ENCODE measurements at regions not wholly inside any gene's neighbourhood (a gene's known extent, or its start where the extent isn't known, plus 50 kb on each side); places are given as distances from the start of the nearest gene placed in this dataset.
"Not testable (repeated sequence)": the region's sequence is repeated elsewhere in the genome, so short reads cannot be mapped to it uniquely, and the experiment has no call there.

DNA sequence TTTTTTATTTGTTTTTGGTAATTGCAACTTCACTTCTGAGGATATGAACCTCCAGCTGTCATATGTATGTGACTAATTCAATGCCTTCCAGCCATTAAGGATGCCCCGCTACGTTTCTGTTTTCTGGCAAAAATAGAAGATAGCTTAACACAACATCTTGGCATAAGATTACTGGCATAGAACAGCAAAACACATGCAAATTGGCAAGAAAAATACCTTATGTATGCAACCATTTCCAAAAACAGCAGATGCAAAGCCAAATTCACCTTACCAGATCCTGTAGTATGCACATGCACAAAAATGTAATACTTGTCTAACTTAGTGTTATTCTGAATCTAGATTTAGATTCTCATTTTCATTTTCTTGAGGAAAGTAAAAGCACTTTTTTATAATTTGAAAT is 461.1 kb upstream of the CYLC2 start:
- Histone ChIP-seq H3K36me3 (ENCODE audit: insufficient read depth, low read length) (no peaks in the 10 kb centered on the region), H2AFZ (ENCODE audit: low read depth, low read length) (no peak overlapping the region), H3K9me3 (ENCODE audit: low read length) (no peaks in the 10 kb centered on the region), H3K4me1 (ENCODE audit: insufficient read depth, low read length) (no peaks in the 10 kb centered on the region), H3K27me3 (ENCODE audit: insufficient read depth, low read length) (no peaks in the 10 kb centered on the region), H3K4me3 (ENCODE audit: low read length) (no peak overlapping the region)

DNA sequence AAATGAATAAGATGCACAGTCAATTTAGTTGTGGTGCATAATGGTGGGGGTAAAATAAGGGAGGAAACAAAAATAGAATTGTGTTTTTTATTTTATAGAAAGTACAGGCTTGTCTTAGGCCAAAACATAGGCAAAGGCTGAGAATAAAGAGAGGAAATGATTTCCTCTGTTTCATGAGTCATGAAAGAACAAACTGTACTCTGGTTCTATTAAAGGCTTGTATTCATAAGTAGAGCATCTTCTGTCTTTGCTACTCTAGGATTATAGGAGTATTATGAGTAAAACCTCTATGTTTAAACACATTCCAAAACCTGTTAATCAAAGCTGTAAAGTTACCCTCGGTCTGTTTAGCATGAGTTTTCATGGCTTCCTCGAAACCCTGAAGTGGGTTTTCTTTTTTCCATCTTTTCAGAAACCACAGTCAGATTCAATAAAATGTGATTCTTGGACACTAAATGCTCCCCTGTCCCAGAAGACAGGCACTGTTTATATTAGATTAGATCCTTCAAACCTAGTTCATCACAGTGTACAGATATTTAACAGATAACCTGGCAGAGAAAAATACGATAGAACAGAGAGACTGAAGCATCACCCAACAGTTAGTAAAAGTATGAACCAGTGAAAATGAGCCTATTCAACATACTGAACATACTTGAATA is 473.9 kb upstream of the CYLC2 start:
- H3K36me3 ChIP-seq (ENCODE audit: insufficient read depth, low read length) = no peaks in the 10 kb centered on the region
- no peak overlapping the region for H2AFZ ChIP-seq (ENCODE audit: low read depth, low read length)
- no peaks in the 10 kb centered on the region for H3K9me3 ChIP-seq (ENCODE audit: low read length)
- H3K27me3 ChIP-seq (ENCODE audit: insufficient read depth, low read length) = no peaks in the 10 kb centered on the region
- no peak overlapping the region for H3K4me3 ChIP-seq (ENCODE audit: low read length)
- no peaks in the 10 kb centered on the region for H3K4me1 ChIP-seq (ENCODE audit: insufficient read depth, low read length)

DNA sequence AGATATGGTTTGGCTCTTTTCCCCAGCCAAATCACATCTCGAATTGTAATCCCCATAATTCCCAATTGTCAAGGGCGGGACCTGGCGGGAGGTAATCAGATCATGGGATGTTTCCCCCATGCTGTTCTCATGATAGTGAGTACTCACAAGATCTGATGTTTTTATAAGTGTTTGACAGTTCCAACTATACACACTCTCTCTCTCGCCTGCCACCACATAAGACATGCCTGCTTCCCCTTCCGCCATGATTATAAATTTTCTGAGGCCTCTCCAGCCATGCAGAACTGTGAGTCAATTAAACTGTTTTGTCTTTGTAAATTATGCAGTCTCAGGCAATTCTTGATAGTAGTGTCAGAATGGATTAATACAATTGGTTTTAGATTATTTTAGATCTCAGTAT is 475.7 kb upstream of the CYLC2 start:
- no peaks in the 10 kb centered on the region for H3K4me1 ChIP-seq (ENCODE audit: insufficient read depth, low read length)
- H3K27me3 ChIP-seq (ENCODE audit: insufficient read depth, low read length) = no peaks in the 10 kb centered on the region
- H2AFZ ChIP-seq (ENCODE audit: low read depth, low read length) = no peak overlapping the region
- no peak overlapping the region for H3K4me3 ChIP-seq (ENCODE audit: low read length)
- H3K9me3 ChIP-seq (ENCODE audit: low read length) = no peaks in the 10 kb centered on the region
- no peaks in the 10 kb centered on the region for H3K36me3 ChIP-seq (ENCODE audit: insufficient read depth, low read length)

DNA sequence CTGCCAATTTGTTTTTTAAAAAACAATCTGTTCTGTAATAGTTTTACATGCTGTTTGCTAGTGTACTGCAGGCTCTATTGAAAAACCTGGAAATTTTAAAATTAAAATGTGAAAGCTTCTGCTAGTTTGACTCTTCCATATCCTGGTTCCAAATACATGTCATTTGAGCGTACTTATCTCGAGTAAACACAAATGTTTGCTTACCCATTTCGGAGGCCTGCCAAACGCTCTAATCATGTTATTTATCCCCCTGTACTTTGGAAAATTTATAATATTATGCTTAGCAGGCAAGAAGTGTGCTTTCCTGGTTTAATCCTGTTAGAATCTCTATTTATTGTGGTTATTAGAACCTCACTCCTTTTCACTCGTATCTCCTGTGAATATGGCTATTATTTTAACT is 476.8 kb upstream of the CYLC2 start:
- no peak overlapping the region for H2AFZ ChIP-seq (ENCODE audit: low read depth, low read length)
- H3K36me3 ChIP-seq (ENCODE audit: insufficient read depth, low read length) = no peaks in the 10 kb centered on the region
- H3K27me3 ChIP-seq (ENCODE audit: insufficient read depth, low read length) = no peaks in the 10 kb centered on the region
- no peaks in the 10 kb centered on the region for H3K4me1 ChIP-seq (ENCODE audit: insufficient read depth, low read length)
- H3K9me3 ChIP-seq (ENCODE audit: low read length) = no peaks in the 10 kb centered on the region
- H3K4me3 ChIP-seq (ENCODE audit: low read length) = no peak overlapping the region

DNA sequence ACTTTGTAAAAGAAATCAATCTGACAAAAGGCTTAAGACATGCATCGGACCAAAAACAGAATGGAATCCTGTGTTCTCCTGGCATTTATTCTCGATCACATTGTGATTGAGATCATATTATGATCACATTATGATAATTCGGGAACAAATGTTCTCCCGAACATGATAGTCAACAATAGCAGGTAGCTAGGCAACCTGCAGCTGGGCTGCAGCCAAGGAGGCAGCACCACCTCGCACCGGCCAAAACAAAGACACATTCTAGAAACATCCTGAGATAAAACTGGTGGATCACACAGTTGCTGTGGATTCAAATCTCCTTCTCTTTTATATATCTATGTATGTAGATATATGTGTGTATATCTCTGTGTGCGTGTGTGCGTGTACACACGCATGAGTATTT is 480.6 kb upstream of the CYLC2 start:
- no peaks in the 10 kb centered on the region for H3K36me3 ChIP-seq (ENCODE audit: insufficient read depth, low read length)
- no peak overlapping the region for H3K4me3 ChIP-seq (ENCODE audit: low read length)
- H2AFZ ChIP-seq (ENCODE audit: low read depth, low read length) = no peak overlapping the region
- no peaks in the 10 kb centered on the region for H3K9me3 ChIP-seq (ENCODE audit: low read length)
- no peaks in the 10 kb centered on the region for H3K4me1 ChIP-seq (ENCODE audit: insufficient read depth, low read length)
- no peaks in the 10 kb centered on the region for H3K27me3 ChIP-seq (ENCODE audit: insufficient read depth, low read length)

DNA sequence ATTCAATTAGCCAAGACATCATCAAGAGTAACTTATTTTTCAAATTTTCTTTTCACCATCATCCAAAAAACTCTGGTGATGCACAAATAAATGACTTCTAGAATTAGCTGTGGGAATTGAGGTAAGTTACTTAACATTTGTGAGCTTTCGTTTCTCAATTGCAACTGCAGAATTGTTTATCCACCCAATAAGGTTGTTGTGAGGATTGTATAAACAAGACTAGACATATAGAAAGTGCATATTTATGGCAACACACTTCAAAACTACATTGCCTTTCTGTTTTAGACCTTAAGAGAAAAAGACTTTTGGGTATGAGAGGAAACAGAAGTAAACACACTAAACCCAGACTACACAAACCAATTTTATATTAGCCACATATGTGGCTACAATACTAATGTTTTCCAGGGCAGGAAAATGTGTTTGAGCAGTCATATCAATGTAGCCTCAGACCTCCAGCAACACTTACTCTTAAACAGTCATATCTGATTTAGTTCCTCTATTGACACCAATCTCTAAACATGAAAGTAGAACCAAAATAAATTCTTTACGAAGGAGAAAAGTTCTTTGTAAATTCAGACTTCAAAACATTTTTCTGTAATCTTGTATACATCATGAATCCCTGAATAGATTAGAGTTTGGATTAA is 488.0 kb upstream of the CYLC2 start:
- Histone ChIP-seq H2AFZ (ENCODE audit: low read depth, low read length) (no peak overlapping the region), H3K36me3 (ENCODE audit: insufficient read depth, low read length) (no peaks in the 10 kb centered on the region), H3K4me3 (ENCODE audit: low read length) (no peak overlapping the region), H3K4me1 (ENCODE audit: insufficient read depth, low read length) (no peaks in the 10 kb centered on the region), H3K27me3 (ENCODE audit: insufficient read depth, low read length) (no peaks in the 10 kb centered on the region), H3K9me3 (ENCODE audit: low read length) (no peaks in the 10 kb centered on the region)

DNA sequence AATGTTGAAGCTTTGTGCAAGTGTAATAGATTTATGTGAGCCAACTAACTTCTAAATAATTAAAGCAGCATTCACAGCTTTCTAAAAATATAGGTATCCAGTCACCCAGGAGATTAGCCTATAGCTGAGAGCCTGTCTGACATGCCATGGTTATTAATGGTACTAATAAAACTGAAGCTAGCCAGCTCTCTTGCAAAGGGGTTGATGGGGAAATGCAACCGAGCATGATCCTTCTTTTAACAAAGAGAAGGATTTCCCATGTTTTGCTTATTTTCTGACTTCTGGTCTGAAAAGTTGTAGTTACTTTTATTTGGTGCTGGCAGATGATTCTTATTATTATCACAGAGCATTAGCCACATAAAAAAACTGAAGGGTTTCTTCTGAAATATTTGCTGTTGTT is 488.7 kb upstream of the CYLC2 start:
- H3K4me3 ChIP-seq (ENCODE audit: low read length) = no peak overlapping the region
- no peaks in the 10 kb centered on the region for H3K27me3 ChIP-seq (ENCODE audit: insufficient read depth, low read length)
- H3K9me3 ChIP-seq (ENCODE audit: low read length) = no peaks in the 10 kb centered on the region
- no peak overlapping the region for H2AFZ ChIP-seq (ENCODE audit: low read depth, low read length)
- no peaks in the 10 kb centered on the region for H3K4me1 ChIP-seq (ENCODE audit: insufficient read depth, low read length)
- no peaks in the 10 kb centered on the region for H3K36me3 ChIP-seq (ENCODE audit: insufficient read depth, low read length)

DNA sequence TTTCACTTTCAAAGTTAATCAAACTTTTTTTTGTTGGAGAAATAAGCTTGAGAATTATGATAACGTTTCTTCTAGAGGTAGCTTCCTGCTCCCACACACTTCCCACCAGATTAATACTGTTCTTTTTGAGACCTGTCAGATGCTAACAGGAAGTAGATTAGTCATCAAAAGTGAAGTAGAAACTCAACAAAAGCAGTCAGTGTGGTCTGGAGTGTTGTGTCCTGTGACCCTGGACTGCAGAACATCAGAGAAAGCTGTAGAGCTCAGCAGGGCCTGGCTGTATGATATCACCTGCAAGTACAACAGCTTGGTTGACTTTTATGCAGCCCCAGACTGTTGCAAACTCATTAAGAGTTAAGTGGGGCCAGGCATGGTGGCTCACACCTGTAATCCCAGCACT is 495.7 kb upstream of the CYLC2 start:
- Histone ChIP-seq H3K36me3 (ENCODE audit: insufficient read depth, low read length) (no peaks in the 10 kb centered on the region), H3K4me1 (ENCODE audit: insufficient read depth, low read length) (no peaks in the 10 kb centered on the region), H3K9me3 (ENCODE audit: low read length) (no peaks in the 10 kb centered on the region), H3K27me3 (ENCODE audit: insufficient read depth, low read length) (no peaks in the 10 kb centered on the region), H2AFZ (ENCODE audit: low read depth, low read length) (no peak overlapping the region), H3K4me3 (ENCODE audit: low read length) (no peak overlapping the region)

DNA sequence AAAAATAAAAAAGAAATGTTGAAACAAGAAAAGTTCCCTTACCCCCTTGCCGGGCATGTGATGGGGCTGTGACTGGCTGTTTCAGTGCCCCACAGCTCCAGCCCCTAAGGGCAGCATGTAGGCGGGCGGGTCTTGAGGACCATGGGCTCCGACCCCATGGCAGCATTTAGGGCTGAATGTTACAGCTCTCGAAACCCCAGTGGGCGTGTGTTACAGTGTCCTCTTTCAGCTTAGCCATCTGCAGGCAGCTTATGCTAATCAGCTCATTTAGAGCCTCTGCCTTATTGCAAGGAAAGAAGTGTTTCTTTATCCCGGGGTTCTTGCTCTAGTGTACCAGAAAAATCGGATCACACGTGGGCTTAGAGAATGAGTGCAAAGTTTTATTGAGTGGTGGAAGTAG is 497.4 kb upstream of the CYLC2 start:
- Histone ChIP-seq H3K9me3 (ENCODE audit: low read length) (no peaks in the 10 kb centered on the region), H3K4me3 (ENCODE audit: low read length) (no peak overlapping the region), H2AFZ (ENCODE audit: low read depth, low read length) (no peak overlapping the region)

DNA sequence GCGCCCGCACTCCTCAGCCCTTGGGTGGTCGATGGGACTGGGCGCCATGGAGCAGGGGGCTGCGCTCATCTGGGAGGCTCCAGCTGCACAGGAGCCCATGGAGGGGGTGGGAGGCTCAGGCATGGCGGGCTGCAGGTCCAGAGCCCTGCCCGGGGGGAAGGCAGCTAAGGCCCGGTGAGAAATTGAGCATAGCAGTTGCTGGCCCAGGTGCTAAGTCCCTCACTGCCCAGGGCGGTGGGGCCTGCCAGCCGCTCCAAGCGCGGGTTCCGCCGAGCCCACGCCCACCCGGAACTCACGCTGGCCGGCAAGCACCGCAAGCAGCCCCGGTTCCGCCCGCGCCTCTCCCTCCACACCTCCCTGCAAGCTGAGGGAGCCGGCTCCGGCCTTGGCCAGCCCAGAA is 508.2 kb upstream of the CYLC2 start:
- not testable (repeated sequence) for H3K4me1 ChIP-seq (ENCODE audit: insufficient read depth, low read length); H3K36me3 ChIP-seq (ENCODE audit: insufficient read depth, low read length); H3K27me3 ChIP-seq (ENCODE audit: insufficient read depth, low read length); H3K9me3 ChIP-seq (ENCODE audit: low read length); H2AFZ ChIP-seq (ENCODE audit: low read depth, low read length); H3K4me3 ChIP-seq (ENCODE audit: low read length)

More for the DNA sequence above, 497.4 kb upstream of the CYLC2 start:
- Histone ChIP-seq H3K4me1 (ENCODE audit: insufficient read depth, low read length) (no peaks in the 10 kb centered on the region), H3K27me3 (ENCODE audit: insufficient read depth, low read length) (no peaks in the 10 kb centered on the region), H3K36me3 (ENCODE audit: insufficient read depth, low read length) (no peaks in the 10 kb centered on the region)

DNA sequence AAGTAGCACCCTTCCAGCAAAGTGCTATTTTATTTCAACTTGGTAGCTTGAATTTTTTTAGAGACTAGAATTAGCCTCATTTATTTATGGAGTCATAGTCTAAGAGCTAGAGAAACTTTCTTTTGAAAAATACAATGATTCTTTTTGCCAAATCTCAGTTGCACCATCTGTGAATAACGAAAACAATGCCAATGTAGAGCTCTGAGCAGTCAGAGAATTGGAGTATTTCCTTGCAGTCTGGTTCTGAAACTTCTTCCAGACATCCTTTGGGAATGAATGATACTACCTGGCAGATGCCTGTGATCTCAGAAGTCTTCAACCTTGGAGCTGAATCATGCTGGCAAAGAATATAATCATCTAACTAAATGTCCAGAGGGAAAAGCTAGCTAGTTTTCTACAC is 511.5 kb upstream of the CYLC2 start:
- Histone ChIP-seq H3K36me3 (ENCODE audit: insufficient read depth, low read length) (no peaks in the 10 kb centered on the region), H3K27me3 (ENCODE audit: insufficient read depth, low read length) (no peaks in the 10 kb centered on the region), H3K9me3 (ENCODE audit: low read length) (no peaks in the 10 kb centered on the region), H3K4me3 (ENCODE audit: low read length) (no peak overlapping the region), H2AFZ (ENCODE audit: low read depth, low read length) (no peak overlapping the region), H3K4me1 (ENCODE audit: insufficient read depth, low read length) (no peaks in the 10 kb centered on the region)

DNA sequence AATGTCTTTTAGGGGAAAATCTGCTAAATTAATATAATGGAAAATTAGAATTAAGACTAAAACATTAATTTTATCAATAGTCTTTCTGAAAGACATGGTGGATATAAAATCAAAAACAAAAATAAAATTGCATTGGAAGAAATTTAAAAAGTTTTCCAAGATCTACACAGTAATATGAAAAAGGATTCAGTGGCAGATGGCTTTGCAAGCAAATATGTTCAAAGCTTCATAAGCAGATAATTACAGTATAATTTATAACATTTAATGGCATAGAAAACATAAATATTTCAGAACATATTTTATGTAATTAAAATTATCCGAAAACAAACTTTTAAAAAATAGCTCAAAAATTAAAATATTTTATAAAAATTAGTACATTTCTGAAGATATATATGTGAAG is 512.4 kb upstream of the CYLC2 start:
- no peaks in the 10 kb centered on the region for H3K36me3 ChIP-seq (ENCODE audit: insufficient read depth, low read length)
- no peaks in the 10 kb centered on the region for H3K27me3 ChIP-seq (ENCODE audit: insufficient read depth, low read length)
- no peak overlapping the region for H3K4me3 ChIP-seq (ENCODE audit: low read length)
- no peaks in the 10 kb centered on the region for H3K9me3 ChIP-seq (ENCODE audit: low read length)
- H2AFZ ChIP-seq (ENCODE audit: low read depth, low read length) = no peak overlapping the region
- H3K4me1 ChIP-seq (ENCODE audit: insufficient read depth, low read length) = no peaks in the 10 kb centered on the region

DNA sequence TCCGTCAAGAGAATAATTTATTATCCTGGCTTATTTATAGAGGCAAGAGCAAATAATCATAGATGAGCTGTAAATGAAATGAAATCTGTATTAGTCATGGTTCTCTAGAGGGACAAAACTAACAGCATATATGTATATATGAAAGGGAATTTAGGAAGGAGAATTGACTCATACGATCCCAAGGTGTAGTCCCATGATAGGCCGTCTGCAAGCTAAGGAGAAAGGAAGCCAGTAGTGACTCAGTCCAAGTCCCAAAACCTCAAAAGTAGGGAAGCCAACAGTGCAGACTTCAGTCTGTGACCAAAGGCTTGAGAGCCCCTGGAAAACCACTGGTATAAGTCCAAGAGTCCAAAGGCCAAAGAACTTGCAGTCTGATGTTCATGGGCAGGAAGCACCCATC is 515.9 kb upstream of the CYLC2 start:
- no peak overlapping the region for H3K4me3 ChIP-seq (ENCODE audit: low read length)

DNA sequence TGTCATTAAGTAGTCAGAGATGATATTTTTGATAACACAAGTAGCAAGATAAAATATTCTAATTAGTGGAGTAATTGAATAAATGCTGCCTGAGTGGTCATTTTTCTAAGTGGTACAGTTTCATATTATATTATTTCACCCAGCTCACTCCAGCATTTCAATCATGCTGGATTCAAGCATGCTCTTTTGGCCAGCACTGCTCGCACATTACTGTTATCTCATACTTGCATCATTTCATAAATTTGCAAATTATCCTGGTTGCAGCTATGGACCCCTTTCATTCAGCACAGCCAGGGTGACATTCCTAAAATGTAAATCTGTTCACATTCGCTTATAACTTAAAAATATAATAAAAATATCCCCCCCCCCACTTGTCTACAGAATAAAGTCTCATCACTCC is 520.8 kb upstream of the CYLC2 start:
- Histone ChIP-seq H3K36me3 (ENCODE audit: insufficient read depth, low read length) (no peaks in the 10 kb centered on the region), H3K4me3 (ENCODE audit: low read length) (no peak overlapping the region), H3K4me1 (ENCODE audit: insufficient read depth, low read length) (no peaks in the 10 kb centered on the region), H2AFZ (ENCODE audit: low read depth, low read length) (no peak overlapping the region), H3K9me3 (ENCODE audit: low read length) (no peaks in the 10 kb centered on the region), H3K27me3 (ENCODE audit: insufficient read depth, low read length) (no peaks in the 10 kb centered on the region)

More for the DNA sequence above, 515.9 kb upstream of the CYLC2 start:
- H3K9me3 ChIP-seq (ENCODE audit: low read length) = no peaks in the 10 kb centered on the region
- no peaks in the 10 kb centered on the region for H3K27me3 ChIP-seq (ENCODE audit: insufficient read depth, low read length)
- H3K4me1 ChIP-seq (ENCODE audit: insufficient read depth, low read length) = no peaks in the 10 kb centered on the region
- H2AFZ ChIP-seq (ENCODE audit: low read depth, low read length) = no peak overlapping the region
- no peaks in the 10 kb centered on the region for H3K36me3 ChIP-seq (ENCODE audit: insufficient read depth, low read length)
